Loucy (cell line): ENCODE measurements at regions not wholly inside any gene's neighbourhood (a gene's known extent, or its start where the extent isn't known, plus 50 kb on each side); places are given as distances from the start of the nearest gene placed in this dataset.

Source experiments
- H2AFZ ChIP-seq: fragments of 200-600 bp; sonication (generic); 2 replicates; pipeline ENCODE4 v1.6.0; 2016; ENCODE audit warnings: antibody characterized with exemption, mild to moderate bottlenecking, low read length, moderate library complexity
- H3F3A ChIP-seq: fragments of 200-600 bp; 2 replicates; pipeline ENCODE4 v1.6.0; 2016; ENCODE audit warnings: antibody characterized with exemption, low read depth, mild to moderate bottlenecking
- H3K27me3 ChIP-seq: fragments of 200-600 bp; sonication (generic); 2 replicates; pipeline ENCODE4 v1.6.1; 2014; ENCODE audit warnings: low read length, mild to moderate bottlenecking; ENCODE audit not compliant: insufficient read depth, poor library complexity, severe bottlenecking
- H3K36me3 ChIP-seq: fragments of 200-600 bp; sonication (generic); 2 replicates; pipeline ENCODE4 v1.6.1; 2016; ENCODE audit warnings: low read length; ENCODE audit not compliant: insufficient read depth
- H3K4me1 ChIP-seq: fragments of 200-600 bp; sonication (generic); 2 replicates; pipeline ENCODE4 v1.5.1; 2014; ENCODE audit warnings: low read length, mild to moderate bottlenecking; ENCODE audit not compliant: insufficient read depth, poor library complexity, severe bottlenecking
- H3K4me2 ChIP-seq: fragments of 200-600 bp; sonication (generic); 2 replicates; pipeline ENCODE4 v1.6.0; 2014; ENCODE audit warnings: antibody characterized with exemption, low read length, low read depth, mild to moderate bottlenecking; ENCODE audit not compliant: poor library complexity, severe bottlenecking
- H3K4me3 ChIP-seq: fragments of 200-600 bp; sonication (generic); 2 replicates; pipeline ENCODE4 v1.5.1; 2014; ENCODE audit warnings: low read length, mild to moderate bottlenecking, mixed read lengths; ENCODE audit not compliant: poor library complexity, severe bottlenecking
- H3K79me2 ChIP-seq: fragments of 200-600 bp; sonication (generic); 2 replicates; pipeline ENCODE4 v1.6.1; 2014; ENCODE audit warnings: low read length; ENCODE audit not compliant: insufficient read depth
- H3K9ac ChIP-seq: fragments of 200-600 bp; sonication (generic); 2 replicates; pipeline ENCODE4 v1.6.0; 2014; ENCODE audit warnings: mild to moderate bottlenecking, low read depth, low read length, moderate library complexity; ENCODE audit not compliant: poor library complexity, severe bottlenecking
- H3K9me2 ChIP-seq: fragments of 200-600 bp; sonication (generic); replicated peaks from 2 replicates; pipeline ENCODE4 v1.6.1; 2016; ENCODE audit warnings: low read depth, low read length, mixed read lengths
- H3K9me3 ChIP-seq: fragments of 200-600 bp; sonication (generic); 2 replicates; pipeline ENCODE4 v1.6.1; 2014; ENCODE audit warnings: mild to moderate bottlenecking, antibody characterized with exemption, low read length, low read depth; ENCODE audit not compliant: insufficient read depth
- H4K20me1 ChIP-seq: fragments of 200-600 bp; sonication (generic); 2 replicates; pipeline ENCODE4 v1.6.0; 2014; ENCODE audit warnings: antibody characterized with exemption, low read length, mild to moderate bottlenecking; ENCODE audit not compliant: insufficient read depth, poor library complexity, severe bottlenecking
- CTCF ChIP-seq: fragments of 200-600 bp; sonication (generic); conservative IDR thresholded peaks from 2 replicates; pipeline ENCODE4 v1.5.1; 2014; ENCODE audit warnings: mild to moderate bottlenecking, antibody characterized with exemption, low read length
- EZH2phosphoT487 ChIP-seq: fragments of 200-600 bp; IDR thresholded peaks from 2 replicates; pipeline ENCODE4 v1.6.1; 2018; ENCODE audit warnings: antibody characterized with exemption, mild to moderate bottlenecking, moderate library complexity, borderline replicate concordance

DNA sequence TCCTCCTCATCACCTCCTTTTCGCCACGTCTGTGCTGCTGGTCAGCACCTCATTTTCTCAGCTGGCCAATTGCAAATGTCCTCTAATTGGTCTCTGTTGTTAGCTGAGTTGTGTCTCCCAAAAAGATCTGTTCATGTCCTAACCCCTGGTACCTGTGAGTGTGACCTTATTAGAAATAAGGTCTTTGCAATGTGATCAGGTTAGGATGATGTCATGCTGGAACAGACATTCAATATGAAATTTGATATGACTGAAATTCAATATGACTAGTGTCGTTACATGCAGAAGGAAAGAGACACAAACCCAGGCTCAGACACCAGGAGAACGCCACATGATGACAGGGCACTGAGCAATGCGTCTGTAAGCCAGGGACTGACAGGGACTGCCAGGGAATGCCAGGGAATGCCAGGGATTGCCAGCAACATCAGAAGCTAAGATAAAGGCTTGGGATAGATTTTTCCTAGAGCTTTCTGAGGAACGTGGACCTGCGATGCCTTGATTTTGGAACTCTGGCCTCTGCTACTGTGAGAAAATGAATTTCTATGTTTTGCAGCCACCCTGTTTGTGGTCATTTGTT lies 77.5 kb upstream of the CXCL12 start:
- Histone ChIP-seq H3F3A (no peaks in the 10 kb centered on the region), H3K9me2 (no peaks in the 10 kb centered on the region), H3K9ac (no peak overlapping the region), H3K9me3 (no peaks in the 10 kb centered on the region), H3K27me3 (no peaks in the 10 kb centered on the region), H3K79me2 (no peaks in the 10 kb centered on the region), H3K4me1 (no peaks in the 10 kb centered on the region), H3K36me3 (no peaks in the 10 kb centered on the region), H3K4me2 (no peak overlapping the region), H3K4me3 (no peak overlapping the region), H4K20me1 (no peaks in the 10 kb centered on the region), H2AFZ (no peak overlapping the region)
- no peak for TF ChIP-seq CTCF
- TF ChIP-seq EZH2phosphoT487, result no peak

- Histone ChIP-seq H3K27me3 (no peaks in the 10 kb centered on the region), H2AFZ (no peak overlapping the region), H3K9me2 (no peaks in the 10 kb centered on the region), H3K9ac (no peak overlapping the region), H3K4me2 (no peak overlapping the region), H3K9me3 (no peaks in the 10 kb centered on the region), H4K20me1 (no peaks in the 10 kb centered on the region), H3K79me2 (no peaks in the 10 kb centered on the region), H3K4me3 (no peak overlapping the region), H3K4me1 (no peaks in the 10 kb centered on the region), H3K36me3 (no peaks in the 10 kb centered on the region), H3F3A (no peaks in the 10 kb centered on the region)
- no peak for TF ChIP-seq EZH2phosphoT487
- no peak for TF ChIP-seq CTCF
Observed at GRCh38 chr10:44463511-44464121, 78.7 kb upstream of the CXCL12 start.

GRCh38 chr10:44464503-44464902 lies 79.6 kb upstream of the CXCL12 start:
- no peak overlapping the region for H3K9ac ChIP-seq
- H2AFZ ChIP-seq, result no peak overlapping the region
- no peaks in the 10 kb centered on the region for H3K9me2 ChIP-seq
- H3K79me2 ChIP-seq, result no peaks in the 10 kb centered on the region
- H3K4me1 ChIP-seq, result no peaks in the 10 kb centered on the region
- H3K27me3 ChIP-seq, result no peaks in the 10 kb centered on the region
- no peaks in the 10 kb centered on the region for H3F3A ChIP-seq
- TF ChIP-seq CTCF (no peak), EZH2phosphoT487 (no peak)
- H3K4me2 ChIP-seq, result no peak overlapping the region
- H3K4me3 ChIP-seq, result no peak overlapping the region
- H3K9me3 ChIP-seq, result no peaks in the 10 kb centered on the region
- no peaks in the 10 kb centered on the region for H4K20me1 ChIP-seq
- no peaks in the 10 kb centered on the region for H3K36me3 ChIP-seq
